GM18505 (cell line): ENCODE measurements at regions not wholly inside any gene's neighbourhood (a gene's known extent, or its start where the extent isn't known, plus 50 kb on each side); places are given as distances from the start of the nearest gene placed in this dataset.

Experiments used
- ATAC-seq: cut with Tn5 transposase; IDR thresholded peaks from one replicate; pipeline ENCODE4 v1.9.1; 2021; ENCODE audit not compliant: unreplicated experiment
- POLR2A ChIP-seq: IDR thresholded peaks from 4 replicates; pipeline ENCODE4 v1.6.1; 2011; ENCODE audit warnings: borderline replicate concordance; ENCODE audit not compliant: insufficient read depth, insufficient read length; ENCODE audit errors: extremely low read depth

DNA sequence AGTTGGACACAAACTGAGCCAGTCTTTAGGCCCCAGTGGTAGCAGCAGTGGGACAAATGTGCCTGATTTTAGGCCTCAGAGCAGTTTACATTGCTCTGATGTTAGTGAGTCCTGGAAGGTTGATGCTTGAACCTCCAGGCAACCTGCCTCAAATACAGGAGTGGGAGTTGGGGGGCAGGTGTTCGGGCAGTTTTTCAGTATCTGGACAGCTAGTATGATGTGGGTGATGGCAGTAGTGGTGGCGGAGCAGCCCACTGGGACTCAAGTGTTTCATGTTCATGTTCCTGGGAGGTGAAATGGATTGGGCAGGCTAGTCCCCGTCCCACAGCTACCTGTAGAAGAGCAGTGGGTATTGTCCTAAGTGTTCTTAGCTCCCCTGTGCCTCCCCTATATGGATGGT, 857.8 kb downstream of the JRKL start:
- no peak for TF ChIP-seq POLR2A
- ATAC-seq: no peak

DNA sequence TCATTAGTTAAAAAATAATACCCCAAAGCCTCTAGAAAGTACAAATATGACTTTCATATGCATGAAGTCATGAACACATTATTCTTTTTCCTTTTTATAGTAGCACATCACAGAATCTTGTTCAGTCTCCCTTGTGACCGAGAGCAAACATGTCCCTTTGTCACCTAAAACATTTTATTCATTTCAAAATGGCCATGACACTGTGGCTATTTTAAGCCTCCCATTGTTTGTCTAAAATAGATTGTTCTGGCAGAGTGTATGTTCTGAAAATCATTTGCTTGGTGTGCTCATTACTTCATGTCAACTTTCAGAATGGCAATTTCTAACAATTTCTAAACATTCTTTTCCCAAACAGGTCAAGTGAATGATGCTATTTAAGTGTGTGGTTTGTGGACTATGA, 865.0 kb downstream of the JRKL start:
- TF ChIP-seq POLR2A: no peak

DNA sequence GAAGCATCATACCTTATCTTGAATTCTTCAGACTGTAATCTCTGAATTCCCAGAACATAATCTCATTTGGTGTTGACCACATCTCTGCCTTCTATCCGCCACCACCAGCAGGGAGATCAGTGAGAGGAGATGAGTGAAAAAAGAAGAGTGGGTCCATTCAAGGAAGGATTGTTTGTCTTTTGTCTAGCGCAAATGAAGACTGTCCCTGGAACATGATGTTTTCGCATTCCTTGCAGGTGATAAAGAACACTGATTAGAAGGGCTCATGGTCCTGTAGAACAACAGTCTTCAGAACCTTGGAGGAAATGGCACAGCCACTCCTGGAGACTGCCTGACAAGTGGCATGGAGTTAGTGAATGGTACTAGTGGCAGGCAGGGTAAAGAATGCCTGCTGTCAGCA, 869.6 kb downstream of the JRKL start:
- no peak for ATAC-seq
- TF ChIP-seq POLR2A: no peak

More for the DNA sequence above, 865.0 kb downstream of the JRKL start:
- ATAC-seq: no peak

DNA sequence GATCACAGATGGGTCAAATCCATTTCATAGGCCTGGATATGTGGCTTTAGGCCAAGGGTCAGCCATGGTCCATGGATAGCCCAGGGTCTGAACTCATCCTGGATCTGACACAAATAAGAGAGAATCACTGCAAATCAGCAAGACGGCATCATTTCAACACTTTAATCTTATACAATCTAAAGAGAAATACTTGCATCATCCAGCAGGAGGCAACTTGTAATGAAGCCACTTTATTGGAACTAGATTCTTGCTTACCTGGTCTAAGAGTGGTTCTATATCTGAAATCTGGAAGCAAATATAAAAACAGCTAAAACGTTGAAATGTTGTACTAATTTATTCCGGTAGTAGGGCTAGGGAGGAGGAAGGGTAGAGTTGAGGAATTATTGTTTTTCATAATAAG, 870.1 kb downstream of the JRKL start:
- no peak for TF ChIP-seq POLR2A

DNA sequence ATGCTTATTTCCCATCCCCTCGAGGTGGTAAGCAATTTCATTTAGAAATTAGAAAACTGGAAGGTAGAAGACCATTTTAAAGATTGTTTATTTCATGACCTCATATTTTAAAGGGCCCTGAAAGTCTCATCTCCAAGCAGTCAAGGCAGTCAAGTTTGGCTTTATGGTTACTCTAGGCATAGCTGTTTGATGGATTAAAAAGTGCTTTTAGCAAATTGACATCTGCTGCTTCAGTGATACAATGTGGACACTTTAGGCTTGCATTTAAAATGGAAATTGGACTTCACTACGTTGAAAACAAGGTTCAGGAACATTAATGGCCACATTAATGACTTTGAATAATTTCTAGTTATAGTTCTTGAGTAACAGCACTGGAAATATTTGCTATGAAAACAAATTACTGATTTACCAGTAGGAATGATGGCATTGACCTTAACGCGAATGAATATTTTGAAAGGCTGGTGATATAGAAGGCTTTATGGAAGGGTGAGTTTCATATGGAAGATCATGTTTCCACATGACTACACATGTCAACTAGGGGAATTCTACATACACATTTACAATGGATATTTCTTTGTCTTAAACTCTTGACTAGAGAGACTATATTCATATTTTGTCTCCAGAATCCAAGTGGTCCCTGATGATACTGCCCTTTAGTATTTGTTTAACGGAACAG, 873.5 kb downstream of the JRKL start:
- ATAC-seq: no peak
- no peak for TF ChIP-seq POLR2A

More for the DNA sequence above, 870.1 kb downstream of the JRKL start:
- no peak for ATAC-seq

DNA sequence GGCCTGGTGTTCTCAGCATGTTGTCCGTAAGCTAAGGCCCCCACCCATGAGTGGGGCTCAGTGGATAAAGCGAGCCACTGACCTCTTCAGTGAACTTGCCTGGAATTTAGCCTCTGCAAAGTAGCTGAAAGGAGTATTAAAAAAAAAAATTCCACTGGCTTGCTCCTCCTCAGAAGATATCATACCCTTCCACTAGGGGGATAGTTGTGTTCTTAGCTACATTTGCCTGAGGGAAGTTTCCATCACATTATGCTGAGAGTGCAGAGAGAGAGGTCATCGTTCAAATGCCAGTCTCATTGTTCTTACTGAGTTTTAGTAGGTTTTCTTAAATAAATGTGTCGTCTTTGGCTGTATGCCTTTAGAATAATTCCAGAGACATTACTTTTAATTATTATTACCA, 879.7 kb downstream of the JRKL start:
- ATAC-seq: no peak
- no peak for TF ChIP-seq POLR2A

DNA sequence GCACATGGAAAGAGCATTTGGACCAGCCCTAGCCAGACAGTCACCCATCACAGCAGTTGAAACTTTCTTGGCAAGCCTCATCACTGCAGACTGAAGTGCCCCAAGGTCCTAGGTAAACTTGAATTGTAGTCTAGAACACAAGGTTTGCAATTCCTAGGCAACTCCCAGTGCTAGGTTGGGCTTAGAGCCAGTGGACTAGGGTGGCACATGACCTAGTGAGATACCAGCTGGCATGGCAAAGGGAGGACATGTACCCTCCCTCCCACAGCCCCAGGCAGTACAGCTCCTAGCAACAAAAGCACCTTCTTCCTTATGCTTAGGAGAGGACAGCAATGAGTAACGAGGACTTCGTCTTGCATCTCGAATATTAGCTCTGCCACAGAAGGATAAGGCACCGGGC, 889.5 kb downstream of the JRKL start:
- no peak for ATAC-seq

DNA sequence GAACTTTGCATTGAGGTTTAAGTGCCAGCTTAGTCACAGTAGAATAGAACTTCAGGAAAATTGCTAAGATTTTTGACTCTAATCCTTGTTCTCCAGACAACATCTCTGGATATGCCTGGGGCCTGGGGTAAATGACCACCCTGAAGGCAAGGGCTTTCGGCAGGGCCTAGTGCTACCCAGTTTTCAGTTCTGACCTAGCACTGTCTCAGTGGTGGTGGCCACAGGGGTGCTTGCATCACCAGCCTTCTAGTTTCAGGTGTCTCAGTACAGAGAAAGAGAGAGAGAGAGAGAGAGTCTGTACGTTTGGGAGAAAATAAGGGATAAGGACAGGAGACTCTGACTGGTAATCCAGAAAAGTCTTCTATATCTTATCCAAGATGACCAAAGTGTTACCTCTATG, 890.5 kb downstream of the JRKL start:
- no peak for TF ChIP-seq POLR2A

More for the DNA sequence above, 889.5 kb downstream of the JRKL start:
- no peak for TF ChIP-seq POLR2A

DNA sequence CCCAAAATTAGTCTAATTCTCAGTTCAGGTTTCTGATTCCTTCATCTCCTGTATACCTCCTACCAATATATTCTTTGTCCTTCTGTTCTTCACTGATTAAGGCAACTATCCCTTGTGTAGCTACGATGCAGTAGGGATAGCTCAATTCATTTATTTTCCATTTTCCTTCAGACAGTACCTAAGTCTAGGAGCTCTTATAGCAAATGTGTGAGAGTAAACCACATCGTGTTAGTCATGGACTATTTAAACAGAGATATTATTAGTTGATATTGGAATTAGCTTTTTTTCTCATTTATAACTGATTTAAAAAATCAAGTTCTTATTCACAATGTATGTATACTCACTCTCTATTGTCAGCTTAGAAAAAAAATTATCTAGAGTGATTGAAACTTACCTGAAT, 900.0 kb downstream of the JRKL start:
- TF ChIP-seq POLR2A: no peak
- no peak for ATAC-seq

More for the DNA sequence above, 890.5 kb downstream of the JRKL start:
- ATAC-seq: no peak

DNA sequence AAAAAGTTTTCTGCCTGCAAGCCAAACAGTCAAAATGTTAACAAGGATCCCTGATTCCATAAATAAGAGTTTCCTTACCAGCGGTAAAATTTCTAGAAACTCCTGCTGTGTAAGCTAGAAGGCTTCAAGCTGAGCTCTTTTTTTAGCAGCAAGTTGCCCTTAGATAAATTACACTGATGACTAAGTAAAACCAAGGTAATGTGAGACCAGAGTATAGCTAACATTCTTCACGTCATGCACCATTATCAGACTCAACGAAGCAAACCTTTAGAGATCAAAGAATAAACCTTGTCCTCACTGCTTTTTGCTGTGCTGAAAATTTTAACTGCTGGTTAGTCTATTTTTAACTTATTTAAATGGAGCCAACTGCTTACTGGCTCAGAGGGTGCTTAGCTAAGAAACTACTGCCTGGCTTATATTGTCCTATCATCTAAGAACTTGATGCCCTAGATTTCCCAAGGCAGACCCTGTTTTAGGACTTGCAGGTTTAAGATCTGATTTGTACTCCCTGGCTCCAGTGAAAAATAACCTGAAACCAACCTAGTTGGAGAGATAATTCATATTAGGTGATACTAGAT, 900.7 kb downstream of the JRKL start:
- no peak for ATAC-seq
- no peak for TF ChIP-seq POLR2A

DNA sequence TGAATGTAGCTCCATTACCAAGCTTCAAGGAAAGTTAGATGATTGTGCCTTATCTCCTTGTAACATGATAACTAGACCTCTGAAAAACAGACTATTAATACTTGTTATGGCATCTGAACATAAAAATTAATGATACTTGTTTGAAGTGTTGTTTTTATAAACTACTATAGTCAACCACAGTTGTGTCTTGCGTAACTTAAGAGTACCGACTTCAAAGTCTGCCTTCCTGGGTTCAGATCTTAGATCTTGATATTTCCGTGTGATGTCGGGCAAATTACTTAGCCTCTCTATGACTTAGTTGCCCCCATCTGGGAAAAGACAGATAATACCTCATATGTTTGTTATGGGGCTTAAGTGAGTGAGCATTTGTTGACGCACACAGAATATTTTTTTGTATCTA, 906.5 kb downstream of the JRKL start:
- ATAC-seq: no peak
- no peak for TF ChIP-seq POLR2A

DNA sequence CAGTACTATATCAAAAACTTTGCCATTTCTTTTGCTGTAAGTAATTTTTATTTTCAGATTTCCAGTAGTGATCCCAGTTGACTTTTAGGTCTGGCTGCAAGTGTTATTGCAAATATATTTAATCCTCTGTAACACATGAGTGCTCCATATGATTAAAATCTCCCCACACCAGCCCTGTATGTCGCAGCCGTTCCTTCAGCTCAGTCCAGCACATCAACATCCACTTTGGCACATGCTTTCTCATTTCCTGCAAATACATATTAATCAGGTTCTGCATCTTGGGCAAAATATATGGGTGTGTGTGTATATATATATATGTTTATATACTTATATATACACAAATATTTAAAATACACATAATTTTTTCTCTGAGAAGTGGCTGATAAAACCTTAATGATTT, 919.5 kb downstream of the JRKL start:
- TF ChIP-seq POLR2A: no peak
- ATAC-seq: no peak

DNA sequence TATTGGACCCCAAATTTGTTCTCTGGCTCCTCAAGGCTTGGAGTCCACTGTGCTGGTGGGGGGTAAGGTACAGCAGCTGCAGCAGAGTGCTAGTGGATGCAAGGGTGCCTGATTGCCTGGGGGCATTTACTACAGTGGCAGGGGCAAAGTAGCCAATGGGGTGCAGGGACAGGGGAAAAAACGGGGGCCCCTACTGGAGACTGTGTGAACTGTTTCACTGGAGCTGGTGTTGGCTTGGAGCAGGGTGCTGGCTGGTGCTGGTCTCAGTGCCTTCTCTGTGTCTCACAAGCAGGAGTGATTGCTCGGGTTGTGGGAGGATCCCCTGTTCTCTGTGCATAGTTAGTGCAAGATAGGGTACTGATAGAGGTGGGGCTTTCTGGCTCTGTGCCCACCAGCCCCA, 935.9 kb downstream of the JRKL start:
- no peak for TF ChIP-seq POLR2A

DNA sequence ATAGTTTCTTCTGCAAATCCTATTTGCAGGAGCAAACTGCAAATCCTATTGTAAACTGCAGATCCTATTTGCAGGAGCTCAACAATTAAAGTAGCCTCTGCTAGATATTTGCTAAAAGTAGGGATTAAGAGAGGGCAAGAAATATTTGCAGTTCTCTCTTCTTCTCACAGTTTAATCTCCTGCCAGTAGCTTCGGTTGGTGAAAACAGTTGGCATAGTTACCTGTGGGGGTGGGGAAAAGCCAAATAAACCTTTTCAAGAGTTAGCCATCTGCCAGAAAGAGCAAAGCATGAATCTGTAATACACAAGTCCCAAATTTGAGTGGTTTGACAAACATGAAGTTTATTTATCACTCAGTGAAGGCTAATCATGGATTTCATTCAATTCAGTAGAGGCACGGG, 942.5 kb downstream of the JRKL start:
- TF ChIP-seq POLR2A: no peak
- no peak for ATAC-seq

More for the DNA sequence above, 935.9 kb downstream of the JRKL start:
- no peak for ATAC-seq
